ENCODE measurements at regions not wholly inside any gene's neighbourhood (a gene's known extent, or its start where the extent isn't known, plus 50 kb on each side); places are given as distances from the start of the nearest gene placed in this dataset.

DNA sequence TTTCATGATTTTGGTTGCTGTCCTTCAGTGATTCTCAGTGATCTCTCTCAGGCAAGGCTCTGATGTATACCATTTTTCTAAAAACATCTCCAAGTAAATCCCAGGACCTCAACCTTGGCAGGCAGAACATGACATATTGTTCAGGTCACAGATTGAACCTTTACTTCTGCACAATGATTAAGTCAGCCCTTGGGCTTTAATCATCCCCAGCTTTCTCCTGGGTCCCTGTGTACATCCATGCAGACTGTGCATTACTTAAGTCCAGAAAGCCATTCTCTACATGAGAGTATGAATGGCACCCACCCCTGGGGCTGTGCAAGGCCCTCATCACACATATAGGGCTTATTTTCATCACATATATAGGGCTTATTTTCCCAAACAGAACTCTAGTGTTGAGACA, 58.7 kb upstream of the ADAMTS3 start:
- TF ChIP-seq TARDBP (IDR thresholded peaks at IDR 0.05): no peak
- no peak for TF ChIP-seq ELF4 (IDR thresholded peaks at IDR 0.05)
